ENCODE measurements at regions not wholly inside any gene's neighbourhood (a gene's known extent, or its start where the extent isn't known, plus 50 kb on each side); places are given as distances from the start of the nearest gene placed in this dataset.

DNA sequence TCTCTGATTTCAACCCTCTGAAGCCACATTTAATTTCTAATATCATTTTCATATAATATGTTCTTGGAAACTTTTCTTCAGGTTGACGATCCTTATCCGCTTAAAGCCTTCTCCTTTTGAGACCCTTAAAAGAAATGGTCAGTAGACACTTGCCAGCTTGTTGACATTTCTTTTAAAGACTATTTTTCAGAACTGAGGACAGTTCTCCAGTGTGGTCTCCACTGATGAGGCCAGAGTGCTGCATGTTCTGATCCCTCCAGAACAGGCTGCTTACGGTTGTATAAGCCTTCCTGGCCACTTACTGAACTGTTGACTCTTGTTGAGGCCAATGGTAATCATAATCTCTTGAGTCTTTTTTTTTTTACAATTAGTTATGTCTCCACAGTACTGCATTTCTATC lies 477.3 kb downstream of the FGF9 start:
- ChIA-PET CTCF (no interaction called here), POLR2A (no interaction called here)
- H3K9me3 ChIP-seq (ENCODE audit: control insufficient read depth, insufficient read depth, low read length), result no peaks in the 10 kb centered on the region
- no peaks in the 10 kb centered on the region for H3K27me3 ChIP-seq (ENCODE audit: control insufficient read depth, insufficient read depth, low read length)
- H3K27ac ChIP-seq (ENCODE audit: low read depth, low read length), result no peak overlapping the region
- no peak overlapping the region for H3K4me3 ChIP-seq (ENCODE audit: low read depth, low read length)
- no peak for DNase-seq (ENCODE audit: low read depth, low spot score)
- TF ChIP-seq, protein P1, sequence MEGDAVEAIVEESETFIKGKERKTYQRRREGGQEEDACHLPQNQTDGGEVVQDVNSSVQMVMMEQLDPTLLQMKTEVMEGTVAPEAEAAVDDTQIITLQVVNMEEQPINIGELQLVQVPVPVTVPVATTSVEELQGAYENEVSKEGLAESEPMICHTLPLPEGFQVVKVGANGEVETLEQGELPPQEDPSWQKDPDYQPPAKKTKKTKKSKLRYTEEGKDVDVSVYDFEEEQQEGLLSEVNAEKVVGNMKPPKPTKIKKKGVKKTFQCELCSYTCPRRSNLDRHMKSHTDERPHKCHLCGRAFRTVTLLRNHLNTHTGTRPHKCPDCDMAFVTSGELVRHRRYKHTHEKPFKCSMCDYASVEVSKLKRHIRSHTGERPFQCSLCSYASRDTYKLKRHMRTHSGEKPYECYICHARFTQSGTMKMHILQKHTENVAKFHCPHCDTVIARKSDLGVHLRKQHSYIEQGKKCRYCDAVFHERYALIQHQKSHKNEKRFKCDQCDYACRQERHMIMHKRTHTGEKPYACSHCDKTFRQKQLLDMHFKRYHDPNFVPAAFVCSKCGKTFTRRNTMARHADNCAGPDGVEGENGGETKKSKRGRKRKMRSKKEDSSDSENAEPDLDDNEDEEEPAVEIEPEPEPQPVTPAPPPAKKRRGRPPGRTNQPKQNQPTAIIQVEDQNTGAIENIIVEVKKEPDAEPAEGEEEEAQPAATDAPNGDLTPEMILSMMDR (IDR thresholded peaks at IDR 0.05; ENCODE audit: low read depth, low read length), result no peak

DNA sequence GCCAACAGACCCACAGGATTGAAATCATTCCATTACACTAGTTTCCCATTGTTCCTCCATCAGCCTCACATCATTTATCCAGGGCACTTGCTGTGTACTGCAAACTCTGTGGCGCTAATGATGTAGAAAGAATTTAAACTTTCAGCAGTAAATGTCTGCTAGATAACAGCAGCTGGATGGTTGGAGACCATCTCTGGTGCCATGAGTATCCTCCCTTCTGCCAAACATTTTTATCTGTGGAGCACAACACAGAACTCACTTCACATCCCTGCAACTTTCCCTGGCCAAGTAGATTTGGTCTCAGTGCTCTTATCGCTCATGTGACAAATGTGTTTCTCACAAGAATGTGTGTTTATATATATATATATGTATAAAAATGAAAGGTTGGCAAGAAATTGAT lies 481.9 kb downstream of the FGF9 start:
- CTCF ChIA-PET, result no interaction called here
- Histone ChIP-seq H3K4me3 (ENCODE audit: low read depth, low read length) (no peak overlapping the region), H3K9me3 (ENCODE audit: control insufficient read depth, insufficient read depth, low read length) (no peaks in the 10 kb centered on the region), H3K27me3 (ENCODE audit: control insufficient read depth, insufficient read depth, low read length) (no peaks in the 10 kb centered on the region), H3K27ac (ENCODE audit: low read depth, low read length) (no peak overlapping the region)
- TF ChIP-seq, protein P1 (IDR thresholded peaks at IDR 0.05; ENCODE audit: low read depth, low read length), result no peak
- no peak for DNase-seq (ENCODE audit: low read depth, low spot score)
- POLR2A ChIA-PET, result no interaction called here

DNA sequence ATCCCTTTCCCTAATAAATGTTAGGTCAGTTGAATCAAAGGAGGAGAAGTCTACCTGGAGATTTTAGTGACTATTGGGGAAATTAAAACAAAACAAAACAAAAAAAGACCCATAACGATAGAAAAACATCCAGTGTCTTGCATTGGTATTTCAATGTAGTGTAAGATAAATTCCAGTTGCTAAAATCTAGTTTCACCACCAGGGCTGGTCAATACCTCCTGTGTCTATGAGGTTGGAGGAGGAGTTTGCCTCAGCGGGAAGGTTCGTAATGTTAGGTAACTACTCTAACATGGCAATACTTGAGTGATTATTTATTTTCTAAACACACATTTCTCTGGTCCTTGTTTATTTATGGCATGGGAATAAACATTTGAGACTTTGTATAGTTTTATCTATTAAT lies 483.2 kb downstream of the FGF9 start:
- Histone ChIP-seq H3K9me3 (ENCODE audit: control insufficient read depth, insufficient read depth, low read length) (no peaks in the 10 kb centered on the region), H3K4me3 (ENCODE audit: low read depth, low read length) (no peak overlapping the region), H3K27ac (ENCODE audit: low read depth, low read length) (no peak overlapping the region), H3K27me3 (ENCODE audit: control insufficient read depth, insufficient read depth, low read length) (no peaks in the 10 kb centered on the region)
- TF ChIP-seq, protein P1 (IDR thresholded peaks at IDR 0.05; ENCODE audit: low read depth, low read length), result no peak
- DNase-seq (ENCODE audit: low read depth, low spot score), result no peak
- ChIA-PET POLR2A (no interaction called here), CTCF (no interaction called here)

DNA sequence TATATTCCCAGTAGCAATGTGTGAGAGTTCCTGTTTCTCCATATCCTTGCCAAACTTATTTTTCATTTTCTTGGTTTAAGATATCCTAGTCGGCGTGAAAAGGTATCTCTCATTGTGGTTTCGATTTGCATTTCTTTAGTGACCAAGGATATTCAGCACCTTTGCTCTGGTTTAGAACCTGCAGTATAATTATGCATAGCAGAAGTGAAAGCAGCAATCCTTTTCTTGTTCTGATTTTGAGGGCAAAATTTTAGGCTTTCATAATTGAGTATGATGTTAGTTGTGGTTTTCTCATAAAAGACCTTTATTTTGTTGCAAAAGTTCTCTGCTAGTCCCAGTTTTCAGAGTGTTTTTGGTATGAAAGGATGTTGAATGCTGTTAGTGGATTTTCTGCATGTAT lies 491.0 kb downstream of the FGF9 start:
- Histone ChIP-seq H3K9me3 (ENCODE audit: control insufficient read depth, insufficient read depth, low read length) (no peaks in the 10 kb centered on the region), H3K27me3 (ENCODE audit: control insufficient read depth, insufficient read depth, low read length) (no peaks in the 10 kb centered on the region), H3K27ac (ENCODE audit: low read depth, low read length) (no peak overlapping the region), H3K4me3 (ENCODE audit: low read depth, low read length) (no peak overlapping the region)
- TF ChIP-seq, protein P1 (IDR thresholded peaks at IDR 0.05; ENCODE audit: low read depth, low read length), result no peak
- ChIA-PET CTCF (no interaction called here), POLR2A (no interaction called here)
- DNase-seq (ENCODE audit: low read depth, low spot score), result no peak

DNA sequence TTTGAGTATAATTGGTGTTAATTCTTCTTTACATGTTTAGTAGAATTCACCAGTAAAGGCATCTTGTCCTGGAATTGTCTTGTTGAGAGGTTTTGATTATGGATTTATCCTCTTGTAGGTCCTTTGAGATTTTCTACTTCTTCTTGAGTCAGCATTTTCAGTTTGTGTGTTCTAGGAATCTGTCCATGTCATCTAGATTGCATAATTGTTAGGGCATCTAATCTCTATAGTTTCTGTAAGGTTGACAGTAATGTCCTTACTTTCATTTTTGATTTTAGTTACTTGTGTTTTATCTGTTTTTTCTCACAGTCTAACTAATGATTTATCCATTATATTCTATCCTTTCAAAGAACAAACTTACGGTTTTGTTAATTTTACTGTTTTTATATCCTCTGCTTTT lies 492.0 kb downstream of the FGF9 start:
- DNase-seq (ENCODE audit: low read depth, low spot score), result no peak
- ChIA-PET CTCF (no interaction called here), POLR2A (no interaction called here)
- no peak overlapping the region for H3K27ac ChIP-seq (ENCODE audit: low read depth, low read length)
- H3K27me3 ChIP-seq (ENCODE audit: control insufficient read depth, insufficient read depth, low read length), result no peaks in the 10 kb centered on the region
- TF ChIP-seq, protein P1 (IDR thresholded peaks at IDR 0.05; ENCODE audit: low read depth, low read length), result no peak
- H3K9me3 ChIP-seq (ENCODE audit: control insufficient read depth, insufficient read depth, low read length), result no peaks in the 10 kb centered on the region
- H3K4me3 ChIP-seq (ENCODE audit: low read depth, low read length), result no peak overlapping the region

Measured in AG04450 (cell line).